Activated T-cell treated with anti-CD3 and anti-CD28 coated beads, Interleukin-2, amount 50 U/mL, for 24 hours (primary cell): ENCODE measurements at regions not wholly inside any gene's neighbourhood (a gene's known extent, or its start where the extent isn't known, plus 50 kb on each side); places are given as distances from the start of the nearest gene placed in this dataset.

Experiments
- DNase-seq: peaks from one replicate; pipeline ENCODE4 v3.0.0-alpha.2; 2020
- H3K27ac Mint-ChIP-seq: 2 replicates; pipeline ENCODE4 v1.8.0; 2020; ENCODE audit warnings: mild to moderate bottlenecking, mixed read lengths
- H3K27me3 Mint-ChIP-seq: 2 replicates; pipeline ENCODE4 v1.8.0; 2020; ENCODE audit warnings: mixed read lengths
- H3K36me3 Mint-ChIP-seq: 2 replicates; pipeline ENCODE4 v1.8.0; 2020; ENCODE audit warnings: low read depth, mixed read lengths
- H3K4me1 Mint-ChIP-seq: 2 replicates; pipeline ENCODE4 v1.8.0; 2020; ENCODE audit warnings: low read depth, mixed read lengths
- H3K4me3 Mint-ChIP-seq: 2 replicates; pipeline ENCODE4 v1.8.0; 2020; ENCODE audit warnings: mild to moderate bottlenecking, moderate library complexity, mixed read lengths
- H3K9me3 Mint-ChIP-seq: 2 replicates; pipeline ENCODE4 v1.8.0; 2020; ENCODE audit warnings: mixed read lengths

DNA sequence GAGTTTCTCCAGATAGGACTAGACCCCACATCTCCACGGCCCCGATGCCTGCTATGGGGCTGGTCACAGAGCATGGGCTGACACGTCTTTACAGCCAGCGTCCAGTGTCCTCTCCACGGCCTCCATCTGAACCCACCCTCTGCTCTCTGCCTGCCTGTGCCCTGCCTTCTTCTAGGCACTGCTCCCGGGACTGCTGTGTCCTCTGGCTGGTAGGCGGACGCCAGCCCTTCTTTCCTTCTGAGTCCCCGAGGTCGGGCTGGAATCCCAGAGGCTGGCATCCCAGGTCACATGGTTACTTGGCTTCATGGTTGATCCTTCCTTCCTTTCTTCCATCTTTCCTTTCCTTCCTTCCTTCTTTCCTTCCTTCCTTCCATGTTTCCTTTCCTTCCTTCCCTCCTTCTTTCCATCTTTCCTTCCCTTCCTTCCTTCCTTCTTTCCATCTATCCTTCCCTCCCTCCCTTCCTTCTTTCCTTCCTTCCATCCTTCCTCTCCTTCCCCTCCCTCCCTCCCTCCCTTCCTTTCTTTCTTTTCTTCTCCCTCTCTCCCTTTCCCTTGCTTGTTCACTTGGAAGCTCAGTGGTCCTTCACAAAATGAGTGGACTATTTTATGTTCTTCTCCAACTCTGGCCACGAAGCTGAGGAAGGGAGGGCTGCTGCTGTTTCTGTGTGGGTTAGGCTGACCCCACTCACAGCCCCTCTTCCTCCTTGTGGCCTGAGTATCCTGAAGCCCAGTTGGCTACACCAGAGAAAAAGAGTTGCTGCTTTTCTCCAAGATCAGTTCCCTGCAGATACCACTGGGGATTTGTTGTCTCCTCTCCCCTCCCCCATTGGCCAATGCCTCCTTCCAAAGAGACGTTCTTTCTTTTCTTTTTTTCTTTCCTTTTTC is 66.8 kb upstream of the NEURL1B start:
- Mint-ChIP-seq H3K4me1 (no peaks in the 10 kb centered on the region), H3K4me3 (no peak overlapping the region), H3K27me3 (peaks cover 18% of the 10 kb centered on the region)

DNA sequence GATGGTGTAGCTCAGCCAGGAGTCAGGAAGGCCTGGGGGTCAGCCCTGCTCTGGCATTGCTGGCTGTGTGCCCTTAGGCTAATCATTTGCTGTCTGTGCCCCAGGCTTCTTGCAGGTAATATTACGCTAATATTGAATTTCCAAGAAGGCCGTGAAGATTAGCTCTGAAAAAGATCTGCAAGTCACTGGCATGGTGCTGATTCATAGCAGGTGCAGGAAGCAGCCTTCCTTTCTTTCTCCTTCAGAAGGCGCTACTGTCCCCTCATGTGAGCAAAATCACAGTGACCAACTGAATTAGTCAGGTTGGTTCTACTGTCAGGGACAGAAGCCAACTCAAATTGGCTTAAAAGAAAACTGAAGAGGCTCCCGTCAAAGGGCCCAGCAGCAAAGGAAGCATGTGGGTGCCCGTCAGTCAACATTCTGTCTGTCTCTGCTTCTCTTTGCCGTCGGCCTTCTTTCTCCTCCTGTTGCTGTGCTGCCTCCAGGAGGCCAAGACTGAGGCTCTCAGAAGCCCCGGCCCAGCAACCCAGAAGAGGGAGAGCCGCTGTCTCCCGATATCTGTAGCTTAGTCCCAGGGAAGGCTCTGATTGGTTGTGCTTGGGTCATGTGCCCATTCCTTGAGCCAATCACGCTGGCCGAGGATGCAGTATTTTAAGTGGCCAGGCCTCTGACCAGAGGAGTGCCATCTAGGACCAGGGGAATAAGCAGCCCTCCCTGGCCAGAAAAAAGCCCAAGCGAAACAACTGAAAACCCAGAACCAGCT is 67.8 kb upstream of the NEURL1B start:
- no peak overlapping the region for H3K4me3 Mint-ChIP-seq
- peaks cover 18% of the 10 kb centered on the region for H3K27me3 Mint-ChIP-seq
- H3K36me3 Mint-ChIP-seq: no peaks in the 10 kb centered on the region
- H3K27ac Mint-ChIP-seq: no peak overlapping the region
- no peak for DNase-seq
- H3K9me3 Mint-ChIP-seq: no peaks in the 10 kb centered on the region
- H3K4me1 Mint-ChIP-seq: no peaks in the 10 kb centered on the region

More for the DNA sequence above, 66.8 kb upstream of the NEURL1B start:
- DNase-seq: no peak
- H3K36me3 Mint-ChIP-seq: no peaks in the 10 kb centered on the region
- H3K27ac Mint-ChIP-seq: no peak overlapping the region
- H3K9me3 Mint-ChIP-seq: no peaks in the 10 kb centered on the region

DNA sequence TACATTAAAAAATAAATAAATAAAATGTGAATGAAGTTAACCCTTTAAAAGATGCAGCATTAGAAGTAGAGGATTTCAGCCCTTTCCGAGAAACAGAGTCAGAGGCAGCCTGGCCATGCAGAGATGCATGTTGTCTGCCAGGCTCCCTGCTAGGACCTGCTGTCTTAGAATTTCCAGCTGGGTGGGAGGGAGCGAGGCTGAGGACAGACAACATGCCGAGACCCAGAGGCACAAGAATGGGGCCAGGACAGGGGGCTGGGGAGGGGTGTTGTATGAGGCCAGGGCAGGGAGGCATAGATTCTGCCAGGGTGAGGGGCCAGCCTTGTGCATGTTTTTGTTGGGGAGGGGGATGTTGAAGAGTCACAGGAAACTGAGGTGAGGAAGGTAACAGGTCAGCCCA is 68.6 kb upstream of the NEURL1B start:
- Mint-ChIP-seq H3K4me3 (no peak overlapping the region), H3K27me3 (peaks cover 18% of the 10 kb centered on the region), H3K4me1 (no peaks in the 10 kb centered on the region), H3K27ac (no peak overlapping the region), H3K36me3 (no peaks in the 10 kb centered on the region), H3K9me3 (no peaks in the 10 kb centered on the region)
- no peak for DNase-seq

DNA sequence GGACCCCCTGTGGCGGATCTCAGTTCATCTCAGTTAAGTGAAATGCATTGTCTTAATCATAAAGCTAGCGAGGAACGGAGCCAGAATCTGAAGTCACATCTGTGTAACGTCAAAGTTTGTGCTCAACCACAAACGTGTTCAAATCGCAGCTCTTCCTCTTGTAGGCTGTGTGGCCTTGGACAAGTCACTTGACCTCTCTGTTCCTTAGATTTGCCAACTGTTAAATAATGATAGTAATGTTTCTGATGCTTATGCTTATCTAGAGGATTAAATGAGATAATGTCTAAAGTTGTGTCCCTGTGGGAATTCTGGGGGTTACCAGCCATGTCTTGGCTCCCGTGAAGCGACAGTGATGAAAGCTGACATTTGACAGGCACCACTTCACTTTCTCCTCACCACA is 69.2 kb upstream of the NEURL1B start:
- DNase-seq: no peak
- H3K27ac Mint-ChIP-seq: no peak overlapping the region
- no peaks in the 10 kb centered on the region for H3K9me3 Mint-ChIP-seq
- peaks cover 18% of the 10 kb centered on the region for H3K27me3 Mint-ChIP-seq
- no peaks in the 10 kb centered on the region for H3K4me1 Mint-ChIP-seq
- no peak overlapping the region for H3K4me3 Mint-ChIP-seq
- H3K36me3 Mint-ChIP-seq: no peaks in the 10 kb centered on the region

DNA sequence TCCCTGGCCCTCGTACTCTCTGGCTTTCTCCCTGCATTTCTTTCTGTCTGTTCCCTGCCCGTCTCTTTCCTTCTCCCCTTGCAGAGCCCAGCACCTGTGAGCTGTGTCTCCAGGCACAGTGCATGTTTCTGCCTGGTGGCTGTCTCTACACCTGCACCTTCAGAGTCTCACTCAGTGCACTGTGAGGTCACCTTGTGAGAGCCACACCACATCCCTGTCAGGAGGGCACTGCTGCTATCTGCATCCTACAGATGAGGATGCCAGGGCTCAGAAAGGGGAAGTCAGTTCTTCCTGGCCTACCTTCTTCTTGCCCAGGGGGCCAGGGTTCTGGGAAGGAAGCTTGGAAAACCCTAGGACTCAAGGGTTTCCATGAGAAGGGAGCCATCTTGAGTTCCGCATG is 69.7 kb upstream of the NEURL1B start:
- Mint-ChIP-seq H3K4me3 (no peak overlapping the region), H3K36me3 (no peaks in the 10 kb centered on the region), H3K9me3 (no peaks in the 10 kb centered on the region), H3K4me1 (no peaks in the 10 kb centered on the region), H3K27ac (no peak overlapping the region), H3K27me3 (peaks cover 18% of the 10 kb centered on the region)
- no peak for DNase-seq

DNA sequence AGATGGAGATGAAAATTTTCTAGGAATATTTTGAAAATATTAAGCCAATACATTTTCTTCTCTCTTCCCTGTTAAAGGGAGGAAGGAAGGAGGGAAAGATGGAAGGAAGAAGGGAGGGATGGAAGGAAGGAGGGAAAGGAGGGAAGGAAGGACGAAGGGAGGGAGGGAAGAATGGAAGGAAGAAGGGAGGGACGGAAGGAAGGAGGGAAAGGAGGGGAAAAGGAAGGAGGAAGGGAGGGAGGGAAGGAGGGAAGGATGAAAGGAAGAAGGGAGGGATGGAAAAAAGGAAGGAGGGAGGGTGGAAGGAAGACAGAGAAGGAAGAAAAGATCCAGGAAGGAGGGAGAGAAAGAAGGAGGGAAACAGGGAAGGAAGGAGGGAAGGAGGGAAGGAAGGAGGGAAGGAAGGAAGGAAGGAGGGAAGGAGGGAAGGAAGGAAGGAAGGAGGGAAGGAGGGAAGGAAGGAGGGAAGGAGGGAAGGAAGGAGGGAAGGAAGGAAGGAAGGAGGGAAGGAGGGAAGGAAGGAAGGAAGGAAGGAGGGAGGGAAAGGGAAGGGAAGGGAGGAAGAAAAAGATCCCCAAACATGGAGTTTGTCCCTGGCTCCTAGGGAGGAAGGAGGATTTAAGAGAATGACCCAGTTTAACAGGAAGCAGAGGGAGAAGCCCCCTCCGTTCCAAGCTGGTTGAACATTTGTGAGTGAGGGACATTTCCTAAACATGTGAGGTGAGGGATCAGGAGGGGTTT is 70.3 kb upstream of the NEURL1B start:
- Mint-ChIP-seq H3K36me3 (no peaks in the 10 kb centered on the region), H3K27me3 (peaks cover 18% of the 10 kb centered on the region), H3K4me1 (no peaks in the 10 kb centered on the region), H3K27ac (no peak overlapping the region), H3K9me3 (no peaks in the 10 kb centered on the region), H3K4me3 (no peak overlapping the region)
- no peak for DNase-seq

DNA sequence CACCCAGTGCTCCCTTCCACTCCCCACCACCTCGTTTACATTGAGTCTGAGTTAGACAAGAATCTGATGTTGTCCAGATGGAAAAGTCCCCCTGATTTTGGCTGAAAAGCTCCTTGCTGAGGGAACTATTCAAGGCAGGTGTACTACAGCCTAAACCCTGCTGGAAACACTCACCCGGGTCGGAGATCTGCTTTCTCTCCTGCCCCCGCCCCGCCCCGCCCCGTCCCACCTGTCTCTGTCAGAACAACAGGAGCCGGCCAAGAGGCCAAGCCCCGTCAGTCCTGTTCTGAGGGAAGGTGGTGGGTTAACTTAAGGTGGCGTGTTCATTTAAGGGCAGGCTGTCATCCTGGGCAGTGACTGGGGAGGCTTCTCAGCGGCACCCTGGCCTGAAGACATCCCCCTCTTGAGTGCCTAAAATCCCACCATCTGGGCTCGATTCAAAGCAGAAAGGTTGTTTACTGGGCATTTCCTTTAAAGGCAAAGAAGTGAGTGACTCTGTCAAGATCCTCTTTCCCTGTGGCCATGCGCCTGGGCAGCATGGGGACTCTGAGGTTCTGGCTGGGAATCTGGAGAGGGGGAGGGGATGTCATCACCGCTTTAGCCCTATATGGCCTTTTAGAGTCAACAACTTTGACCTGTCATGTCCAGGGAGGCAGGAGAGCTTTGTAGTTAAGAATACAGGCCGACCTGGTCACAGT is 71.1 kb upstream of the NEURL1B start:
- Mint-ChIP-seq H3K27ac (no peak overlapping the region), H3K36me3 (no peaks in the 10 kb centered on the region), H3K27me3 (peaks cover 18% of the 10 kb centered on the region), H3K4me3 (no peak overlapping the region), H3K9me3 (no peaks in the 10 kb centered on the region), H3K4me1 (no peaks in the 10 kb centered on the region)
- DNase-seq: no peak

DNA sequence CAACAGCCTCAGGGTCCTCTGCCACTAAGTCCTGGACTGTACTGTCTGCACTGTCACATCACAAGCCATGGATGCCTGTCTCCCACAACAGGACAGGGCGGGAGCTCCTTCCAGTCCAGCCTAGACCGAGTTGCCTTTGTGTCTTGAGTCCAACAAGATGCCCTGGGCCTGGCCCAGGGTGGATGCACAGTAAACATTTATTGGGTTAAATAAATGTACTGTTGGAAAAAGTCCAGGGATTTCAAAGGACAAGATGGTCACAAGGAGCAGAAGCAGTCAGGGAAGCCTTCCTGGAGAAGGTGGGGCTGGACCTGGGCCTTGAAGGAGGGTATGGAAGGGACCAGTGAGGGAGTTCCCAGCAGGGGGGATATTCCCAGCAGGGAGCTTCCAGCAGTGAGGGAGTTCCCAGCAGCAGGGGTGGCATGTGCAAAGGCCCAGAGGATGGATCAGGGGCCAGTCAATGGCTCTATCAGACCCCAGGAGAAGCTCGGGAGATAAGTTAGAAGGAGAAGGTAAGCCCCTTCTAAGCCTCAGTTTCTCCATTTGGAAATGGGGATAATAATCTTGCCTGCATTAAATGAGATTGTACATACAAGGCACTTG is 72.7 kb upstream of the NEURL1B start:
- Mint-ChIP-seq H3K27ac (no peak overlapping the region), H3K27me3 (peaks cover 18% of the 10 kb centered on the region)

DNA sequence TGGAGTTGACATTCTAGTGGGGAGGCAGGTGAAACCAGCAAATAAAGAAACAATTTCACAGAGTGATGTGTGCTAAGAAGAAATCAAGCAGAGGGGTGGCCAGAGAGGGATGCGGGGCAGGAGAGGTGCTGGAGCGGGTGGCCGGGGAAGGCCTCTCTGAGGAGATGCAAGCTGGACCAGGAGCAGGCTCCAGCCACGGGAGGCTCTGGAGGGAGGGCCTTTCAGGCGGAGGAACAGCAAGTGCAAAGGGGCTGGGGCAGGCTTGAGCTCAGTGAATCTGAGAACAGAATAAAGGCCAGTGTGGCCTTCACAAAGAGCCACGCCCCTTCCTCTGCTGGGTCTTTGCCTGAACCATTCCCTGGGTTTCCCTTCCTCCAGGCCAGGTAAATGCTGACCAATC is 73.2 kb upstream of the NEURL1B start:
- Mint-ChIP-seq H3K27ac (no peak overlapping the region), H3K36me3 (no peaks in the 10 kb centered on the region), H3K27me3 (peaks cover 20% of the 10 kb centered on the region), H3K4me1 (no peaks in the 10 kb centered on the region), H3K4me3 (no peak overlapping the region), H3K9me3 (no peaks in the 10 kb centered on the region)
- no peak for DNase-seq

More for the DNA sequence above, 72.7 kb upstream of the NEURL1B start:
- no peak for DNase-seq
- H3K4me1 Mint-ChIP-seq: no peaks in the 10 kb centered on the region
- no peaks in the 10 kb centered on the region for H3K36me3 Mint-ChIP-seq
- H3K9me3 Mint-ChIP-seq: no peaks in the 10 kb centered on the region
- no peak overlapping the region for H3K4me3 Mint-ChIP-seq

DNA sequence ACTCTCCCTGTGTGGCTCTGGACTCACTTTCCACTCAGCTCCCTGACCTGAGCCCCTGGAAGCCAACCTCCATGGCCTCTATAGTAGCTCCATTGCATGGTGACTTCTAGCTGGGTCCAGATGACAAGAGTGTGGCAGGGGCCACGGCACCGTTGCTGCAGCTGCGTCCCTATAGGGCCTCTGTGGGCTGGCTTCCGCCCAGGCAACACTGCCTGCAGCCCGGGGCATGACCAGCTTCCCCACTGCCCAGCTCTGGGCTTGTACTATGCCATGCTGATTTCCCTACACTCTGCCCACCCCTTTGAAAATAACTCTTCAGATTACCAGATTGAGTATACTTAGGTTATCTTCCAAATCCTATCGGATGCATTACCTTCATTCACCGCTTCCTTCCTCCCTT is 73.8 kb upstream of the NEURL1B start:
- no peak overlapping the region for H3K27ac Mint-ChIP-seq
- no peak overlapping the region for H3K4me3 Mint-ChIP-seq
- no peaks in the 10 kb centered on the region for H3K4me1 Mint-ChIP-seq
- H3K27me3 Mint-ChIP-seq: peaks cover 19% of the 10 kb centered on the region
- no peaks in the 10 kb centered on the region for H3K36me3 Mint-ChIP-seq
- DNase-seq: no peak
- H3K9me3 Mint-ChIP-seq: no peaks in the 10 kb centered on the region

DNA sequence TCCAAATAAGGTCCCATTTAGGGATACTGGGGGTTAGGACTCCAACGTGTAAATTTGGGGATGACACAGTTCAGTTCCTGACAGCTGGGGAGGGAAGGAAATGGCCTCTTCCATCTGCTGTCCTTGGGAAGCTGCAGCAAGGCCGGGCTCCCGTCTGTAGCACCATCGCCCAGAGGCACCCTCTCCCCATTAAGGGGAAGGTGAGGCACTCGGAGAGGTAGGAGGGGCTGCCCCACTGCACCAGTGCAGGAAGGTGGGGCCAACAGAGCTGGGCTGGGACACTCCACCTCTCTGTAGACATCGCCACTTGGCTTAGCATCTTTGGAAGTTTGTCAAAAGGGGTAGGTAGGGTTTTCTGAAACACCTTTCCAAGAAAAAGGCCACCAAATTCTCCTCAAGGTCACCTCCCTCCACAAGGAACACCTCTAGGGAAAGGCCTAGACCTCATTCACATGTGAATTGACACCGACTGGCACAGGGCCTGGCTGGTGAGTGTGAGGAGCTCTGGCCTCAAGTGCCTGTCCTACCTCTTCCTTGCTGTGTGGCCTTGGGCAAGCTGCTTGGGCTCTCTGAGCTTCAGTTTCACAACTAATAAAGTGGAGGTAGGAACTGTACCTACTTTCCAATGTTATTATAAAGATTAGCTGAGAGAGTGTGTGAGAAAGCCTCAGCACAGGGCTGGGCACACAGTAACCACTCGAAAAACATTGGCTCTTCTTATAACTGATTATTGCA is 75.0 kb upstream of the NEURL1B start:
- H3K36me3 Mint-ChIP-seq: no peaks in the 10 kb centered on the region
- H3K4me3 Mint-ChIP-seq: no peak overlapping the region
- DNase-seq: no peak
- H3K9me3 Mint-ChIP-seq: no peaks in the 10 kb centered on the region
- no peaks in the 10 kb centered on the region for H3K4me1 Mint-ChIP-seq
- no peak overlapping the region for H3K27ac Mint-ChIP-seq
- H3K27me3 Mint-ChIP-seq: peaks cover 14% of the 10 kb centered on the region

DNA sequence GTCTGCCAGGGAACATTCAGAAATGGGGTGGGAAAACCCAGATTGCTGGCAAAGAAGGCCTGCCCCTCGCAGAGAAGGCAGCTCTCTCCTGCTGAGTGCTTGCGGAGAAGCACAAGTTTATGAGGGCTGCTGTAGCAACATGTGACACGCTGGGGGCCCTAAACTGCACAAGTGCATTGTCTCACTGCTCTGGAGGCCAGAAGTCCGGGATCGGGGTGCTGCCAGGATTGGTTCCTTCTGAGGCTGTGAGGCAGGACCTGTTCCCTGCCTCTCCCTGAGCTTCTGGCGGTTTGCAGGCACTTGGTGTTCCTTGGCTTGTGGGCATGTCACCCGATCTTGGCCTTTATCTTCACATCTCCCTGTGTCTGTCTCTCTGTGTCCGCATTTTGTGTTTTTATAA is 75.6 kb upstream of the NEURL1B start:
- no peak overlapping the region for H3K4me3 Mint-ChIP-seq
- no peak overlapping the region for H3K27ac Mint-ChIP-seq
- no peaks in the 10 kb centered on the region for H3K4me1 Mint-ChIP-seq
- no peaks in the 10 kb centered on the region for H3K36me3 Mint-ChIP-seq
- H3K9me3 Mint-ChIP-seq: no peaks in the 10 kb centered on the region
- no peak for DNase-seq
- peaks cover 14% of the 10 kb centered on the region for H3K27me3 Mint-ChIP-seq

DNA sequence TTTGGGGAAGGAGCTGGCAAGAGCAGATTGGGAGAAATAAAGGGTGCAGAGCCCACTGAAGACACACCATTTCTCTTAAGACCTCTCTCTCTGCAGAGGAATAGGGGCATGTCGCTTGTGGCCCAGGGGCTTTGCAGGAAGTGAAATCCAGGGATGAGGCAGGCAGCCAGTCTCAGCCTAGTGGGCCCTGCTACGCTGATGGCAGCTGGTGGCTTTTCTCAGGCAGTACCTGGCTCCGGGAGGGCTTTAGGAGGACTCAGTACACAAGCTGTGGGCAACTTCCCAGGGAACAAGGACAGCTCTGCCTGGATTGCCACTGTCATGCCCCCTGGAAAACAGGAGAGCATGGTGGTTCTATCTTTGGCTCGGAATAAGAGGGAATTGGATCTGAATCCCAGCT is 76.2 kb upstream of the NEURL1B start:
- no peak for DNase-seq
- Mint-ChIP-seq H3K27me3 (peaks cover 11% of the 10 kb centered on the region), H3K36me3 (no peaks in the 10 kb centered on the region), H3K4me3 (no peak overlapping the region), H3K27ac (no peak overlapping the region), H3K9me3 (no peaks in the 10 kb centered on the region), H3K4me1 (no peaks in the 10 kb centered on the region)
